ENCODE measurements at regions not wholly inside any gene's neighbourhood (a gene's known extent, or its start where the extent isn't known, plus 50 kb on each side); places are given as distances from the start of the nearest gene placed in this dataset.
A peak's percentile ranks its signal among the peaks of the same experiment; 100 is the strongest.

- intact Hi-C loops (cut with DNase I), result no loop called here
These were observed 190.9 kb downstream of the HINT1 start for GRCh38 chr5:130974021-130974683.

GRCh38 chr5:130966990-130967525, 198.0 kb downstream of the HINT1 start:
- H3K4me3 ChIP-seq, result no peak overlapping the region
- WGBS, 4 donors, result 42 to 63% (median 57%) methylated on average over 1 of the region's 1 CpG

More at GRCh38 chr5:130974021-130974683, 190.9 kb downstream of the HINT1 start:
- Histone ChIP-seq H3K27ac (no peak overlapping the region), H3K4me3 (no peak overlapping the region), H3K36me3 (replicated peaks in 1 of 2) (no peaks in the 10 kb centered on the region), H3K27me3 (no peaks in the 10 kb centered on the region), H3K9me3 (replicated peaks in 1 of 3) (no peaks in the 10 kb centered on the region), H3K4me1 (replicated peaks in 1 of 2) (no peaks in the 10 kb centered on the region)
- 8 to 17% (median 16%) methylated on average over 1 of the region's 1 CpG for WGBS, 4 donors
- DNase-seq, result peak in 1 of 7 donors; percentile 29
- no peak for TF ChIP-seq POLR2A (IDR thresholded peaks at IDR 0.05)
- TF ChIP-seq, protein P1, sequence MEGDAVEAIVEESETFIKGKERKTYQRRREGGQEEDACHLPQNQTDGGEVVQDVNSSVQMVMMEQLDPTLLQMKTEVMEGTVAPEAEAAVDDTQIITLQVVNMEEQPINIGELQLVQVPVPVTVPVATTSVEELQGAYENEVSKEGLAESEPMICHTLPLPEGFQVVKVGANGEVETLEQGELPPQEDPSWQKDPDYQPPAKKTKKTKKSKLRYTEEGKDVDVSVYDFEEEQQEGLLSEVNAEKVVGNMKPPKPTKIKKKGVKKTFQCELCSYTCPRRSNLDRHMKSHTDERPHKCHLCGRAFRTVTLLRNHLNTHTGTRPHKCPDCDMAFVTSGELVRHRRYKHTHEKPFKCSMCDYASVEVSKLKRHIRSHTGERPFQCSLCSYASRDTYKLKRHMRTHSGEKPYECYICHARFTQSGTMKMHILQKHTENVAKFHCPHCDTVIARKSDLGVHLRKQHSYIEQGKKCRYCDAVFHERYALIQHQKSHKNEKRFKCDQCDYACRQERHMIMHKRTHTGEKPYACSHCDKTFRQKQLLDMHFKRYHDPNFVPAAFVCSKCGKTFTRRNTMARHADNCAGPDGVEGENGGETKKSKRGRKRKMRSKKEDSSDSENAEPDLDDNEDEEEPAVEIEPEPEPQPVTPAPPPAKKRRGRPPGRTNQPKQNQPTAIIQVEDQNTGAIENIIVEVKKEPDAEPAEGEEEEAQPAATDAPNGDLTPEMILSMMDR (IDR thresholded peaks at IDR 0.05), result no peak

GRCh38 chr5:130965920-130966319, 199.1 kb downstream of the HINT1 start:
- Histone ChIP-seq H3K4me1 (replicated peaks in 1 of 2) (no peaks in the 10 kb centered on the region), H3K27me3 (no peaks in the 10 kb centered on the region), H3K27ac (no peak overlapping the region), H3K4me3 (no peak overlapping the region), H3K9me3 (replicated peaks in 1 of 3) (no peaks in the 10 kb centered on the region), H3K36me3 (replicated peaks in 1 of 2) (no peaks in the 10 kb centered on the region)
- WGBS, 4 donors, result 100% methylated on average over 1 of the region's 1 CpG
- TF ChIP-seq POLR2A (IDR thresholded peaks at IDR 0.05), result no peak
- TF ChIP-seq, protein P1 (IDR thresholded peaks at IDR 0.05), result no peak
- intact Hi-C loops (cut with DNase I), result no loop called here
- DNase-seq, result no peak

More at GRCh38 chr5:130966990-130967525, 198.0 kb downstream of the HINT1 start:
- H3K36me3 ChIP-seq (replicated peaks in 1 of 2), result no peaks in the 10 kb centered on the region
- no peaks in the 10 kb centered on the region for H3K9me3 ChIP-seq (replicated peaks in 1 of 3)
- TF ChIP-seq, protein P1 (IDR thresholded peaks at IDR 0.05), result no peak
- no peak for TF ChIP-seq POLR2A (IDR thresholded peaks at IDR 0.05)
- H3K27ac ChIP-seq, result no peak overlapping the region
- intact Hi-C loops (cut with DNase I), result no loop called here
- H3K27me3 ChIP-seq, result no peaks in the 10 kb centered on the region
- H3K4me1 ChIP-seq (replicated peaks in 1 of 2), result no peaks in the 10 kb centered on the region
- no peak for DNase-seq

- H3K4me1 ChIP-seq (replicated peaks in 1 of 2), result no peaks in the 10 kb centered on the region
- intact Hi-C loops (cut with DNase I), result no loop called here
- no peak overlapping the region for H3K27ac ChIP-seq
- WGBS, 4 donors, result 79 to 85% (median 83%) methylated on average over 4 of the region's 4 CpGs
- H3K4me3 ChIP-seq, result no peak overlapping the region
- H3K36me3 ChIP-seq (replicated peaks in 1 of 2), result no peaks in the 10 kb centered on the region
- no peak for DNase-seq
- no peaks in the 10 kb centered on the region for H3K27me3 ChIP-seq
- no peaks in the 10 kb centered on the region for H3K9me3 ChIP-seq (replicated peaks in 1 of 3)
- TF ChIP-seq, protein P1 (IDR thresholded peaks at IDR 0.05), result no peak
- TF ChIP-seq POLR2A (IDR thresholded peaks at IDR 0.05), result no peak
These were observed 199.7 kb downstream of the HINT1 start for GRCh38 chr5:130965360-130965759.
